Suprapubic skin (tissue), 3 donors: ENCODE measurements at regions not wholly inside any gene's neighbourhood (a gene's known extent, or its start where the extent isn't known, plus 50 kb on each side); places are given as distances from the start of the nearest gene placed in this dataset.

Experiments
- CTCF ChIP-seq, 2 donors: fragments of 200-600 bp in 1 of 2; fragments of 450-650 bp in 1 of 2; sonication (generic) in 1 of 2; IDR thresholded peaks; one replicate each; pipeline ENCODE4 v1.5.1; 2016 to 2019; ENCODE audit warnings: antibody characterized with exemption in 2 of 2, mild to moderate bottlenecking in 1 of 2, moderate library complexity in 1 of 2
- EP300 ChIP-seq: sonication (generic); formaldehyde crosslinking; IDR thresholded peaks from one replicate; pipeline ENCODE4 v1.6.1; 2017; ENCODE audit warnings: antibody characterized with exemption
- POLR2A ChIP-seq, 2 donors: fragments of 450-650 bp; IDR thresholded peaks; one replicate each; pipeline ENCODE4 v1.6.1; 2017; ENCODE audit warnings: antibody characterized with exemption in 2 of 2, mild to moderate bottlenecking in 2 of 2, moderate library complexity in 2 of 2

DNA sequence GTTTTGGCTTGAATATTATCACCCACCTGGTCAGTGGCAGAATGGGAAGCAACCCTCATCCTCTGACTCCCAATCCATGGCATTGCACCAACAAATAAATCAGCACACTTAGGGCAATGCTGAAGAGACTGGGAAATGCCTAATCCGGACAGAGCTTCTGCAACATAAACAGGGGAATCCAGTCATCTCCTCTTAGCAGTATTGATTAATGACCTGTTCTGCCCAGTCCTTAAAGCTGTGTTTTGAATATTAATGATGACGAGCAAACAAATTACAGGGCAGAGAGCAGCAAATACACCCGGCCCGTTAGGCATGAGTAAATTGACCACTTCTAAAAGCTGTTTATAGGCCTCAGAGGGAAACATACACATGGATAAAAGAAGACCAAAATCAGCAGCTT, 77.0 kb upstream of the B3GAT2 start:
- TF ChIP-seq EP300 (no peak), CTCF (IDR thresholded peaks at IDR 0.05) (no peak), POLR2A (IDR thresholded peaks at IDR 0.05) (no peak)
